SK-N-SH treated with all-trans-retinoic acid at 6 μM for 48 hours (cell line): ENCODE measurements at regions not wholly inside any gene's neighbourhood (a gene's known extent, or its start where the extent isn't known, plus 50 kb on each side); places are given as distances from the start of the nearest gene placed in this dataset.
"Not testable (repeated sequence)": the region's sequence is repeated elsewhere in the genome, so short reads cannot be mapped to it uniquely, and the experiment has no call there.

Experiments used
- ARNTL ChIP-seq: fragments of 450-650 bp; formaldehyde crosslinking; IDR thresholded peaks from 2 replicates; pipeline ENCODE4 v1.5.0; 2020; ENCODE audit warnings: low read depth, mild to moderate bottlenecking, moderate library complexity, borderline replicate concordance
- ESRRG ChIP-seq: fragments of 250-450 bp; sonication (Bioruptor Pico); IDR thresholded peaks from 2 replicates; pipeline ENCODE4 v1.6.1; 2021; ENCODE audit warnings: mild to moderate bottlenecking
- GLIS3 ChIP-seq: fragments of 250-450 bp; sonication (Bioruptor Pico); IDR thresholded peaks from 2 replicates; pipeline ENCODE4 v1.5.0; 2020; ENCODE audit warnings: mild to moderate bottlenecking, moderate library complexity
- OSR1 ChIP-seq: fragments of 250-450 bp; sonication (Bioruptor Pico); IDR thresholded peaks from 2 replicates; pipeline ENCODE4 v1.8.0; 2022; ENCODE audit warnings: moderate library complexity, mild to moderate bottlenecking, inconsistent platforms
- PPARA ChIP-seq: fragments of 250-450 bp; sonication (Bioruptor Pico); IDR thresholded peaks from 2 replicates; pipeline ENCODE4 v1.5.0; 2020; ENCODE audit warnings: mild to moderate bottlenecking, borderline replicate concordance
- RARB ChIP-seq: fragments of 250-450 bp; sonication (Bioruptor Pico); IDR thresholded peaks from 2 replicates; pipeline ENCODE4 v1.8.0; 2021; ENCODE audit warnings: mild to moderate bottlenecking, moderate library complexity
- TCF4 ChIP-seq: fragments of 250-450 bp; sonication (Bioruptor Pico); IDR thresholded peaks from 2 replicates; pipeline ENCODE4 v1.8.0; 2021; ENCODE audit warnings: mild to moderate bottlenecking, moderate library complexity, borderline replicate concordance
- TOX ChIP-seq: fragments of 250-450 bp; sonication (Bioruptor Pico); IDR thresholded peaks from 2 replicates; pipeline ENCODE4 v1.8.0; 2021; ENCODE audit warnings: mild to moderate bottlenecking, moderate library complexity, borderline replicate concordance
- ZFP30 ChIP-seq: fragments of 450-650 bp; formaldehyde crosslinking; IDR thresholded peaks from 2 replicates; pipeline ENCODE4 v1.5.0; 2022; ENCODE audit warnings: mild to moderate bottlenecking, moderate library complexity
- ZNF70 ChIP-seq: fragments of 450-650 bp; formaldehyde crosslinking; IDR thresholded peaks from 2 replicates; pipeline ENCODE4 v1.5.0; 2020; ENCODE audit warnings: mild to moderate bottlenecking, moderate library complexity
- ZNF8 ChIP-seq: fragments of 450-650 bp; formaldehyde crosslinking; IDR thresholded peaks from 2 replicates; pipeline ENCODE4 v1.5.0; 2020; ENCODE audit warnings: mild to moderate bottlenecking, moderate library complexity
- TF ChIP-seq, protein P1 (sequence below): fragments of 250-450 bp; sonication (Bioruptor Pico); IDR thresholded peaks from 2 replicates; pipeline ENCODE4 v1.8.0; 2020; ENCODE audit warnings: mild to moderate bottlenecking, moderate library complexity, borderline replicate concordance
- TF ChIP-seq, protein P2 (sequence below): fragments of 250-450 bp; sonication (Bioruptor Pico); IDR thresholded peaks from 2 replicates; pipeline ENCODE4 v1.5.0; 2020; ENCODE audit warnings: mild to moderate bottlenecking, moderate library complexity
- TF ChIP-seq, protein P3 (sequence below): fragments of 250-450 bp; sonication (Bioruptor Pico); IDR thresholded peaks from 2 replicates; pipeline ENCODE4 v1.5.1; 2020; ENCODE audit warnings: low read depth, mild to moderate bottlenecking, moderate library complexity

- not testable (repeated sequence) for TF ChIP-seq GLIS3 (CRISPR knock-in tag); OSR1 (CRISPR knock-in tag); RARB (CRISPR knock-in tag); ESRRG (CRISPR knock-in tag); ZNF70 (CRISPR knock-in tag); ARNTL (CRISPR knock-in tag); TOX (CRISPR knock-in tag); ZFP30 (CRISPR knock-in tag); ZNF8; TCF4 (CRISPR knock-in tag); PPARA (CRISPR knock-in tag)
- TF ChIP-seq, protein P1, sequence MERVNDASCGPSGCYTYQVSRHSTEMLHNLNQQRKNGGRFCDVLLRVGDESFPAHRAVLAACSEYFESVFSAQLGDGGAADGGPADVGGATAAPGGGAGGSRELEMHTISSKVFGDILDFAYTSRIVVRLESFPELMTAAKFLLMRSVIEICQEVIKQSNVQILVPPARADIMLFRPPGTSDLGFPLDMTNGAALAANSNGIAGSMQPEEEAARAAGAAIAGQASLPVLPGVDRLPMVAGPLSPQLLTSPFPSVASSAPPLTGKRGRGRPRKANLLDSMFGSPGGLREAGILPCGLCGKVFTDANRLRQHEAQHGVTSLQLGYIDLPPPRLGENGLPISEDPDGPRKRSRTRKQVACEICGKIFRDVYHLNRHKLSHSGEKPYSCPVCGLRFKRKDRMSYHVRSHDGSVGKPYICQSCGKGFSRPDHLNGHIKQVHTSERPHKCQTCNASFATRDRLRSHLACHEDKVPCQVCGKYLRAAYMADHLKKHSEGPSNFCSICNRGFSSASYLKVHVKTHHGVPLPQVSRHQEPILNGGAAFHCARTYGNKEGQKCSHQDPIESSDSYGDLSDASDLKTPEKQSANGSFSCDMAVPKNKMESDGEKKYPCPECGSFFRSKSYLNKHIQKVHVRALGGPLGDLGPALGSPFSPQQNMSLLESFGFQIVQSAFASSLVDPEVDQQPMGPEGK (CRISPR knock-in tag), result not testable (repeated sequence)
- TF ChIP-seq, protein P2, sequence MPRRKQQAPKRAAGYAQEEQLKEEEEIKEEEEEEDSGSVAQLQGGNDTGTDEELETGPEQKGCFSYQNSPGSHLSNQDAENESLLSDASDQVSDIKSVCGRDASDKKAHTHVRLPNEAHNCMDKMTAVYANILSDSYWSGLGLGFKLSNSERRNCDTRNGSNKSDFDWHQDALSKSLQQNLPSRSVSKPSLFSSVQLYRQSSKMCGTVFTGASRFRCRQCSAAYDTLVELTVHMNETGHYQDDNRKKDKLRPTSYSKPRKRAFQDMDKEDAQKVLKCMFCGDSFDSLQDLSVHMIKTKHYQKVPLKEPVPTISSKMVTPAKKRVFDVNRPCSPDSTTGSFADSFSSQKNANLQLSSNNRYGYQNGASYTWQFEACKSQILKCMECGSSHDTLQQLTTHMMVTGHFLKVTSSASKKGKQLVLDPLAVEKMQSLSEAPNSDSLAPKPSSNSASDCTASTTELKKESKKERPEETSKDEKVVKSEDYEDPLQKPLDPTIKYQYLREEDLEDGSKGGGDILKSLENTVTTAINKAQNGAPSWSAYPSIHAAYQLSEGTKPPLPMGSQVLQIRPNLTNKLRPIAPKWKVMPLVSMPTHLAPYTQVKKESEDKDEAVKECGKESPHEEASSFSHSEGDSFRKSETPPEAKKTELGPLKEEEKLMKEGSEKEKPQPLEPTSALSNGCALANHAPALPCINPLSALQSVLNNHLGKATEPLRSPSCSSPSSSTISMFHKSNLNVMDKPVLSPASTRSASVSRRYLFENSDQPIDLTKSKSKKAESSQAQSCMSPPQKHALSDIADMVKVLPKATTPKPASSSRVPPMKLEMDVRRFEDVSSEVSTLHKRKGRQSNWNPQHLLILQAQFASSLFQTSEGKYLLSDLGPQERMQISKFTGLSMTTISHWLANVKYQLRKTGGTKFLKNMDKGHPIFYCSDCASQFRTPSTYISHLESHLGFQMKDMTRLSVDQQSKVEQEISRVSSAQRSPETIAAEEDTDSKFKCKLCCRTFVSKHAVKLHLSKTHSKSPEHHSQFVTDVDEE (CRISPR knock-in tag), result not testable (repeated sequence)
- TF ChIP-seq, protein P3, sequence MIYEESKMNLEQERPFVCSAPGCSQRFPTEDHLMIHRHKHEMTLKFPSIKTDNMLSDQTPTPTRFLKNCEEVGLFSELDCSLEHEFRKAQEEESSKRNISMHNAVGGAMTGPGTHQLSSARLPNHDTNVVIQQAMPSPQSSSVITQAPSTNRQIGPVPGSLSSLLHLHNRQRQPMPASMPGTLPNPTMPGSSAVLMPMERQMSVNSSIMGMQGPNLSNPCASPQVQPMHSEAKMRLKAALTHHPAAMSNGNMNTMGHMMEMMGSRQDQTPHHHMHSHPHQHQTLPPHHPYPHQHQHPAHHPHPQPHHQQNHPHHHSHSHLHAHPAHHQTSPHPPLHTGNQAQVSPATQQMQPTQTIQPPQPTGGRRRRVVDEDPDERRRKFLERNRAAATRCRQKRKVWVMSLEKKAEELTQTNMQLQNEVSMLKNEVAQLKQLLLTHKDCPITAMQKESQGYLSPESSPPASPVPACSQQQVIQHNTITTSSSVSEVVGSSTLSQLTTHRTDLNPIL, result not testable (repeated sequence)
Observed at GRCh38 chr2:129046475-129046874, 727.8 kb upstream of the HS6ST1 start.
